Posterior vena cava (tissue), 2 donors: ENCODE measurements at regions not wholly inside any gene's neighbourhood (a gene's known extent, or its start where the extent isn't known, plus 50 kb on each side); places are given as distances from the start of the nearest gene placed in this dataset.

Experiments used
- DNase-seq: peaks from one replicate; pipeline ENCODE4 v3.0.0-alpha.2; 2020; ENCODE audit warnings: low spot score
- intact Hi-C, 2 donors: fragments of 100-400 bp; cut with DNase I; formaldehyde crosslinking; loops; one replicate each; pipeline versions ENCODE4 v1.14.1 to v1.14.2; 2022 to 2023
- donor health status: DM: yes; HTN: yes; CAD: no.
- donor health status: DM: yes; HTN: yes; CAD: no.

GRCh38 chr5:68161156-68161555 lies 54.4 kb upstream of the PIK3R1 start:
- intact Hi-C loops = no loop called here
- DNase-seq = no peak

- intact Hi-C loops = no loop called here
- no peak for DNase-seq
These were observed 56.2 kb upstream of the PIK3R1 start for GRCh38 chr5:68159224-68159951.

GRCh38 chr5:68155940-68156339 lies 59.6 kb upstream of the PIK3R1 start:
- intact Hi-C loops = no loop called here
- no peak for DNase-seq

GRCh38 chr5:68154119-68154857 lies 61.3 kb upstream of the PIK3R1 start:
- DNase-seq = no peak
- intact Hi-C loops = no loop called here

GRCh38 chr5:68151812-68152211 lies 63.7 kb upstream of the PIK3R1 start:
- intact Hi-C loops = no loop called here
- DNase-seq = no peak

- intact Hi-C loops = no loop called here
- no peak for DNase-seq
These were observed 66.4 kb upstream of the PIK3R1 start for GRCh38 chr5:68149189-68149588.

- DNase-seq = no peak
- intact Hi-C loops = no loop called here
These were observed 67.5 kb upstream of the PIK3R1 start for GRCh38 chr5:68148096-68148495.

GRCh38 chr5:68147659-68148058 lies 67.9 kb upstream of the PIK3R1 start:
- no peak for DNase-seq
- intact Hi-C loops = no loop called here

- intact Hi-C loops = no loop called here
- DNase-seq = no peak
These were observed 74.1 kb upstream of the PIK3R1 start for GRCh38 chr5:68141494-68141893.

GRCh38 chr5:68140763-68141162 lies 74.8 kb upstream of the PIK3R1 start:
- DNase-seq = no peak
- intact Hi-C loops = no loop called here

- no peak for DNase-seq
These were observed 75.7 kb upstream of the PIK3R1 start for GRCh38 chr5:68139611-68140441.

GRCh38 chr5:68137511-68138140 lies 77.9 kb upstream of the PIK3R1 start:
- DNase-seq = no peak
- intact Hi-C loops = no loop called here

More at GRCh38 chr5:68139611-68140441, 75.7 kb upstream of the PIK3R1 start:
- intact Hi-C loops = no loop called here

- intact Hi-C loops = no loop called here
These were observed 80.8 kb upstream of the PIK3R1 start for GRCh38 chr5:68134669-68135313.

GRCh38 chr5:68134033-68134668 lies 81.4 kb upstream of the PIK3R1 start:
- intact Hi-C loops = no loop called here
- no peak for DNase-seq

More at GRCh38 chr5:68134669-68135313, 80.8 kb upstream of the PIK3R1 start:
- DNase-seq = no peak

GRCh38 chr5:68130253-68130652 lies 85.3 kb upstream of the PIK3R1 start:
- DNase-seq = no peak
- intact Hi-C loops = no loop called here

- intact Hi-C loops = no loop called here
- no peak for DNase-seq
These were observed 86.2 kb upstream of the PIK3R1 start for GRCh38 chr5:68129364-68129763.

- DNase-seq = no peak
- intact Hi-C loops = no loop called here
These were observed 88.7 kb upstream of the PIK3R1 start for GRCh38 chr5:68126886-68127285.

- no peak for DNase-seq
- intact Hi-C loops = no loop called here
These were observed 92.9 kb upstream of the PIK3R1 start for GRCh38 chr5:68122439-68123328.
